K562 (cell line): ENCODE measurements at regions not wholly inside any gene's neighbourhood (a gene's known extent, or its start where the extent isn't known, plus 50 kb on each side); places are given as distances from the start of the nearest gene placed in this dataset.

Experiments used
- ATAC-seq: fragments of 200-7000 bp; cut with Tn5 transposase; 3 replicates; pipeline ENCODE4 v1.9.1; 2020; ENCODE audit warnings: moderate library complexity
- BruUV-seq: library from RNA; stranded (reverse); fragments of 400-500 nt; replicated peaks from 2 replicates; lab custom pipeline; 2021; lab: Mats Ljungman, UMichigan
- CTCF ChIA-PET: fragments of 300-600 bp; formaldehyde crosslinking; extraction: SDS; loops from one replicate; lab custom pipeline; 2021; ENCODE audit warnings: low intra/inter-chr PET ratio; lab: Yijun Ruan, JAX
- POLR2A ChIA-PET: fragments of 300-600, 350-650 bp; sonication (Branson Sonifier 250); formaldehyde crosslinking; extraction: SDS; loops from one replicate; lab custom pipeline; 2021; ENCODE audit warnings: antibody characterized with exemption, inconsistent platforms; lab: Yijun Ruan, JAX
- DNase-seq, 4 experiments: peaks; one replicate each; pipeline versions ENCODE4 v3.0.0 to v3.0.0-alpha.2; 2011 to 2018; ENCODE audit warnings: low spot score in 3 of 4, mixed read lengths in 3 of 4; ENCODE audit errors: extremely low read depth in 1 of 4
- FAIRE-seq: peaks from 2 replicates; lab custom pipeline; 2011; peaks lifted over from hg19 to GRCh38; lab: Jason Lieb, UNC
- H2AFZ ChIP-seq: 2 replicates; pipeline ENCODE4 v1.6.0; 2011; ENCODE audit warnings: low read depth, low read length, control low read depth, inconsistent platforms
- H3K27ac ChIP-seq: fragments of 200-600 bp; 3 replicates; pipeline ENCODE4 v1.8.0; 2011; ENCODE audit warnings: low read depth, mild to moderate bottlenecking, control low read depth, inconsistent platforms, low read length, moderate library complexity, mixed read lengths; ENCODE audit errors: extremely low read depth
- H3K27me3 ChIP-seq, 2 experiments: fragments of 300-600 bp in 1 of 2; 2 replicates in 1 of 2; 3 replicates in 1 of 2; pipeline versions ENCODE4 v1.6.0 to v1.8.0; 2011; ENCODE audit warnings: inconsistent platforms in 2 of 2, low read length in 2 of 2, mild to moderate bottlenecking in 1 of 2, mixed read lengths in 1 of 2, moderate library complexity in 1 of 2; ENCODE audit not compliant: control insufficient read depth in 2 of 2, insufficient read depth in 2 of 2
- H3K36me3 ChIP-seq: fragments of 300-600 bp; 3 replicates; pipeline ENCODE4 v1.8.0; 2011; ENCODE audit warnings: mild to moderate bottlenecking, low read length, inconsistent platforms; ENCODE audit not compliant: control insufficient read depth, insufficient read depth
- H3K4me1 ChIP-seq, 2 experiments: fragments of 200-600 bp in 1 of 2; replicated peaks in 1 of 2; 2 replicates in 1 of 2; 3 replicates in 1 of 2; pipeline versions ENCODE4 v1.5.1 to v1.8.0; 2011; ENCODE audit warnings: inconsistent platforms in 2 of 2, low read length in 2 of 2, mild to moderate bottlenecking in 1 of 2, mixed read lengths in 1 of 2, moderate library complexity in 1 of 2; ENCODE audit not compliant: control insufficient read depth in 2 of 2, insufficient read depth in 2 of 2
- H3K4me2 ChIP-seq: 2 replicates; pipeline ENCODE4 v1.6.1; 2011; ENCODE audit warnings: low read length, control low read depth, inconsistent platforms, mixed read lengths; ENCODE audit not compliant: insufficient read depth
- H3K4me3 ChIP-seq: fragments of 200-600 bp; sonication (generic), shearing (Covaris generic); 2 replicates; pipeline ENCODE4 v1.5.1; 2016; ENCODE audit warnings: control low read depth, inconsistent platforms
- H3K79me2 ChIP-seq: fragments of 200-600 bp; 3 replicates; pipeline ENCODE4 v1.8.0; 2011; ENCODE audit warnings: low read length, inconsistent platforms; ENCODE audit not compliant: control insufficient read depth, insufficient read depth
- H3K9ac ChIP-seq, 2 experiments: 2 replicates each; pipeline versions ENCODE4 v1.6.0 to v1.6.1; 2011; ENCODE audit warnings: low read depth in 2 of 2, low read length in 2 of 2, control low read depth in 1 of 2, inconsistent platforms in 1 of 2, mild to moderate bottlenecking in 1 of 2, mixed read lengths in 1 of 2; ENCODE audit not compliant: insufficient read depth in 1 of 2
- H3K9me1 ChIP-seq: one replicate; pipeline ENCODE4 v1.6.0; 2011; ENCODE audit warnings: inconsistent platforms, mild to moderate bottlenecking, low read length, moderate library complexity; ENCODE audit not compliant: control insufficient read depth, insufficient read depth
- H3K9me3 ChIP-seq: replicated peaks from 2 replicates; pipeline ENCODE4 v1.5.1; 2011; ENCODE audit warnings: low read depth, low read length, inconsistent platforms; ENCODE audit not compliant: control insufficient read depth, insufficient read depth
- H4K20me1 ChIP-seq: replicated peaks from 2 replicates; pipeline ENCODE4 v1.6.1; 2011; ENCODE audit warnings: low read length, inconsistent platforms, mixed read lengths; ENCODE audit not compliant: control insufficient read depth, insufficient read depth
- CEBPB ChIP-seq: fragments of 450-650 bp; IDR thresholded peaks from 2 replicates; pipeline ENCODE4 v1.6.1; 2016; ENCODE audit warnings: missing genetic modification characterization, missing compliant biosample characterization
- FOXJ2 ChIP-seq: fragments of 200-800 bp; sonication (Bioruptor generic); IDR thresholded peaks from 2 replicates; pipeline ENCODE4 v1.6.1; 2016; ENCODE audit warnings: missing genetic modification characterization, missing compliant biosample characterization
- HDAC6 ChIP-seq: IDR thresholded peaks from 2 replicates; pipeline ENCODE4 v1.6.1; 2012; ENCODE audit warnings: low read depth, mild to moderate bottlenecking, control low read depth, inconsistent platforms, low read length, moderate library complexity
- MCM7 ChIP-seq, 2 experiments: fragments of 450-650 bp; IDR thresholded peaks; 2 replicates each; pipeline ENCODE4 v1.6.1; 2016 to 2018
- MYBL2 ChIP-seq, 2 experiments: fragments of 450-650 bp in 1 of 2; sonication (generic) in 1 of 2; formaldehyde crosslinking in 1 of 2; IDR thresholded peaks; 2 replicates each; pipeline versions ENCODE4 v1.6.1 to v1.8.1; 2017 to 2022; ENCODE audit warnings: borderline replicate concordance in 1 of 2, inconsistent platforms in 1 of 2, low read depth in 1 of 2, mild to moderate bottlenecking in 1 of 2, missing genetic modification reagents in 1 of 2, moderate library complexity in 1 of 2
- NELFE ChIP-seq: IDR thresholded peaks from 2 replicates; pipeline ENCODE4 v1.6.1; 2011; ENCODE audit warnings: mild to moderate bottlenecking; ENCODE audit not compliant: insufficient read depth, insufficient read length
- POU5F1 ChIP-seq: fragments of 150-350 bp; IDR thresholded peaks from 2 replicates; pipeline ENCODE4 v1.6.1; 2014; ENCODE audit warnings: borderline replicate concordance, low read length, low read depth, mild to moderate bottlenecking; ENCODE audit not compliant: partially characterized antibody
- PURB ChIP-seq: sonication (generic); formaldehyde crosslinking; IDR thresholded peaks from 2 replicates; pipeline ENCODE4 v1.9.0; 2021; ENCODE audit warnings: low read depth, mild to moderate bottlenecking, missing genetic modification reagents
- RAD21 ChIP-seq, 2 experiments: fragments of 250-450 bp in 1 of 2; fragments of 450-650 bp in 1 of 2; sonication (Bioruptor Pico) in 1 of 2; formaldehyde crosslinking in 1 of 2; IDR thresholded peaks in 1 of 2; conservative IDR thresholded peaks in 1 of 2; 2 replicates each; pipeline versions ENCODE4 v1.4.0 to v1.8.0; 2020 to 2022; ENCODE audit warnings: mild to moderate bottlenecking in 2 of 2, moderate library complexity in 1 of 2
- RUNX1 ChIP-seq: sonication (generic); IDR thresholded peaks from 2 replicates; pipeline ENCODE4 v1.6.1; 2016; ENCODE audit warnings: antibody characterized with exemption, low read depth
- SRSF3 ChIP-seq: fragments of 200-400 bp; formaldehyde crosslinking; IDR thresholded peaks from 2 replicates; pipeline ENCODE4 v1.6.1; 2016; ENCODE audit warnings: mild to moderate bottlenecking, low read length, moderate library complexity; ENCODE audit not compliant: insufficient read depth
- TFAP4 ChIP-seq: sonication (generic); formaldehyde crosslinking; IDR thresholded peaks from 2 replicates; pipeline ENCODE4 v1.8.0; 2022; ENCODE audit warnings: missing genetic modification reagents, mild to moderate bottlenecking, moderate library complexity, borderline replicate concordance
- ZNF143 ChIP-seq: sonication (generic); formaldehyde crosslinking; IDR thresholded peaks from 2 replicates; pipeline ENCODE4 v1.9.0; 2022; ENCODE audit warnings: mild to moderate bottlenecking, missing genetic modification reagents
- ZNF324 ChIP-seq: fragments of 250-450 bp; sonication (Bioruptor Pico); IDR thresholded peaks from 2 replicates; pipeline ENCODE4 v1.4.0; 2020; ENCODE audit warnings: mild to moderate bottlenecking
- ZNF41 ChIP-seq: fragments of 250-450 bp; sonication (Bioruptor Pico); conservative IDR thresholded peaks from 2 replicates; pipeline ENCODE4 v1.4.0; 2020; ENCODE audit warnings: mild to moderate bottlenecking
- ZNF551 ChIP-seq: fragments of 250-450 bp; sonication (Bioruptor Pico); IDR thresholded peaks from 2 replicates; pipeline ENCODE4 v1.5.0; 2021; ENCODE audit warnings: mild to moderate bottlenecking, moderate library complexity
- ZNF589 ChIP-seq: fragments of 200-800 bp; sonication (Bioruptor generic); IDR thresholded peaks from 2 replicates; pipeline ENCODE4 v1.6.1; 2016; ENCODE audit warnings: low read depth, missing genetic modification characterization, missing compliant biosample characterization
- ZNF76 ChIP-seq: fragments of 250-450 bp; sonication (Bioruptor Pico); IDR thresholded peaks from 2 replicates; pipeline ENCODE4 v1.4.0; 2020; ENCODE audit warnings: mild to moderate bottlenecking, moderate library complexity, borderline replicate concordance
- WGBS: fragments of 100-300 bp; shearing (Covaris generic); methylation state at CpG from one replicate; pipeline ENCODE4 v1.1.6; 2016; ENCODE audit warnings: low coverage, mixed read lengths; ENCODE audit not compliant: insufficient coverage; ENCODE audit errors: missing lambda C conversion rate; 5-methylcytosine and 5-hydroxymethylcytosine counted together
- in situ Hi-C: fragments of 300-500 bp; cut with MboI; formaldehyde crosslinking; loops from 4 replicates; pipeline ENCODE4 v1.15.0; 2018; ENCODE audit warnings: inconsistent platforms, mixed read lengths
- intact Hi-C: fragments of 100-400 bp; cut with micrococcal nuclease; formaldehyde crosslinking; loops from 2 replicates; pipeline ENCODE4 v1.14.2; 2022

GRCh38 chr13:44098559-44098958, 218.9 kb downstream of the LACC1 start:
- Histone ChIP-seq H3K36me3 (no peaks in the 10 kb centered on the region), H3K4me2 (no peak overlapping the region)
- no peak for TF ChIP-seq SRSF3
- no peak for TF ChIP-seq ZNF589
- TF ChIP-seq RUNX1 = no peak
- TF ChIP-seq POU5F1 = no peak
- no peak for TF ChIP-seq CEBPB (tag)
- no peak for TF ChIP-seq ZNF551 (CRISPR knock-in tag)
- no peak for TF ChIP-seq ZNF143
- no peak for TF ChIP-seq MCM7 (IDR thresholded peaks at IDR 0.05)
- no peak for TF ChIP-seq TFAP4
- no peak for TF ChIP-seq PURB
- TF ChIP-seq ZNF76 = no peak
- no peak for TF ChIP-seq FOXJ2 (tag)
- no peak for TF ChIP-seq ZNF41 (CRISPR knock-in tag)
- no peak for TF ChIP-seq MYBL2 (IDR thresholded peaks at IDR 0.05; ENCODE audit: low read depth)
- no peak for TF ChIP-seq MYBL2 (CRISPR knock-in tag; IDR thresholded peaks at IDR 0.05; ENCODE audit: borderline replicate concordance)
- TF ChIP-seq RAD21 (CRISPR knock-in tag; conservative IDR thresholded peaks at IDR 0.05 in 1 of 2, IDR thresholded peaks at IDR 0.05 in 1 of 2) = no peak
- no peak for TF ChIP-seq ZNF324
- no peak for TF ChIP-seq HDAC6
- no peak for TF ChIP-seq NELFE
- TF ChIP-seq, all 486 proteins: peak for 0
- ATAC-seq (no peak), DNase-seq (no peak), FAIRE-seq (no peak)
- H3K79me2 ChIP-seq = no peaks in the 10 kb centered on the region
- no peak overlapping the region for H3K4me3 ChIP-seq
- H3K9ac ChIP-seq = no peak overlapping the region
- no peaks in the 10 kb centered on the region for H3K9me1 ChIP-seq
- no peaks in the 10 kb centered on the region for H4K20me1 ChIP-seq
- in situ Hi-C loops (no loop called here), intact Hi-C loops (no loop called here)
- POLR2A ChIA-PET = no interaction called here
- no peaks in the 10 kb centered on the region for H3K9me3 ChIP-seq
- no TSS peak for BruUV-seq
- no peaks in the 10 kb centered on the region for H3K27me3 ChIP-seq
- no peak overlapping the region for H2AFZ ChIP-seq
- 0% methylated on average over 2 of the region's 2 CpGs for WGBS
- no peaks in the 10 kb centered on the region for H3K4me1 ChIP-seq
- H3K27ac ChIP-seq = no peak overlapping the region
- CTCF ChIA-PET = no interaction called here
